ENCODE measurements at regions not wholly inside any gene's neighbourhood (a gene's known extent, or its start where the extent isn't known, plus 50 kb on each side); places are given as distances from the start of the nearest gene placed in this dataset.
"Not testable (repeated sequence)": the region's sequence is repeated elsewhere in the genome, so short reads cannot be mapped to it uniquely, and the experiment has no call there.

GRCh38 chr5:159581502-159582249 lies 251.4 kb upstream of the IL12B start:
- ATAC-seq (no peak), DNase-seq (no peak)
- Mint-ChIP-seq H3K36me3 (no peaks in the 10 kb centered on the region), H3K4me3 (no peak overlapping the region), H3K4me1 (no peaks in the 10 kb centered on the region), H3K27me3 (peaks cover 3% of the 10 kb centered on the region), H3K27ac (no peak overlapping the region), H3K9me3 (ENCODE audit: low read depth) (no peaks in the 10 kb centered on the region)
- CTCF ChIA-PET, result no interaction called here

GRCh38 chr5:159582756-159583541 lies 252.7 kb upstream of the IL12B start:
- CTCF ChIA-PET, result no interaction called here
- DNase-seq, result no peak
- Mint-ChIP-seq H3K27ac (no peak overlapping the region), H3K4me1 (no peaks in the 10 kb centered on the region), H3K9me3 (ENCODE audit: low read depth) (no peaks in the 10 kb centered on the region), H3K27me3 (peaks cover 3% of the 10 kb centered on the region), H3K4me3 (no peak overlapping the region), H3K36me3 (no peaks in the 10 kb centered on the region)
- ATAC-seq, result no peak

GRCh38 chr5:159586921-159587320 lies 256.6 kb upstream of the IL12B start:
- Mint-ChIP-seq H3K4me1 (no peaks in the 10 kb centered on the region), H3K36me3 (no peaks in the 10 kb centered on the region), H3K27me3 (peaks cover 3% of the 10 kb centered on the region), H3K4me3 (no peak overlapping the region), H3K9me3 (ENCODE audit: low read depth) (no peaks in the 10 kb centered on the region), H3K27ac (no peak overlapping the region)
- DNase-seq (no peak), ATAC-seq (no peak)
- CTCF ChIA-PET, result no interaction called here

GRCh38 chr5:159588941-159589340 lies 258.7 kb upstream of the IL12B start:
- Mint-ChIP-seq H3K4me1 (no peaks in the 10 kb centered on the region), H3K27ac (no peak overlapping the region), H3K4me3 (no peak overlapping the region), H3K27me3 (peaks cover 3% of the 10 kb centered on the region), H3K36me3 (no peaks in the 10 kb centered on the region), H3K9me3 (ENCODE audit: low read depth) (no peaks in the 10 kb centered on the region)
- no peak for DNase-seq
- CTCF ChIA-PET, result no interaction called here
- ATAC-seq, result no peak

- H3K27me3 Mint-ChIP-seq, result no peaks in the 10 kb centered on the region
- no peaks in the 10 kb centered on the region for H3K36me3 Mint-ChIP-seq
- H3K27ac Mint-ChIP-seq, result no peak overlapping the region
Observed at GRCh38 chr5:159593518-159594073, 263.3 kb upstream of the IL12B start.

GRCh38 chr5:159595561-159595960 lies 265.3 kb upstream of the IL12B start:
- H3K36me3 Mint-ChIP-seq; H3K4me1 Mint-ChIP-seq; H3K9me3 Mint-ChIP-seq (ENCODE audit: low read depth); H3K27ac Mint-ChIP-seq; H3K27me3 Mint-ChIP-seq; ATAC-seq; CTCF ChIA-PET; H3K4me3 Mint-ChIP-seq; DNase-seq: not testable (repeated sequence)

More at GRCh38 chr5:159593518-159594073, 263.3 kb upstream of the IL12B start:
- H3K9me3 Mint-ChIP-seq (ENCODE audit: low read depth), result peaks cover 9% of the 10 kb centered on the region
- CTCF ChIA-PET, result no interaction called here
- DNase-seq (no peak), ATAC-seq (no peak)
- no peak overlapping the region for H3K4me3 Mint-ChIP-seq
- H3K4me1 Mint-ChIP-seq, result no peaks in the 10 kb centered on the region

GRCh38 chr5:159601216-159601615 lies 270.9 kb upstream of the IL12B start:
- H3K9me3 Mint-ChIP-seq (ENCODE audit: low read depth), result peaks cover 7% of the 10 kb centered on the region
- no peaks in the 10 kb centered on the region for H3K27me3 Mint-ChIP-seq
- CTCF ChIA-PET, result no interaction called here
- no peaks in the 10 kb centered on the region for H3K4me1 Mint-ChIP-seq
- H3K4me3 Mint-ChIP-seq, result no peak overlapping the region
- ATAC-seq (no peak), DNase-seq (no peak)
- no peaks in the 10 kb centered on the region for H3K36me3 Mint-ChIP-seq
- H3K27ac Mint-ChIP-seq, result no peak overlapping the region

- no peaks in the 10 kb centered on the region for H3K27me3 Mint-ChIP-seq
- H3K27ac Mint-ChIP-seq, result no peak overlapping the region
- H3K4me1 Mint-ChIP-seq, result no peaks in the 10 kb centered on the region
- ATAC-seq (no peak), DNase-seq (no peak)
- no peak overlapping the region for H3K4me3 Mint-ChIP-seq
- CTCF ChIA-PET, result no interaction called here
- peaks cover 4% of the 10 kb centered on the region for H3K9me3 Mint-ChIP-seq (ENCODE audit: low read depth)
- H3K36me3 Mint-ChIP-seq, result no peaks in the 10 kb centered on the region
Observed at GRCh38 chr5:159602434-159602833, 272.1 kb upstream of the IL12B start.

- no peak for ATAC-seq
- CTCF ChIA-PET, result no interaction called here
- no peak for DNase-seq
- Mint-ChIP-seq H3K4me3 (no peak overlapping the region), H3K9me3 (ENCODE audit: low read depth) (peaks cover 3% of the 10 kb centered on the region), H3K27me3 (peaks cover 5% of the 10 kb centered on the region), H3K4me1 (no peaks in the 10 kb centered on the region), H3K27ac (no peak overlapping the region), H3K36me3 (no peaks in the 10 kb centered on the region)
Observed at GRCh38 chr5:159605585-159605984, 275.3 kb upstream of the IL12B start.

GRCh38 chr5:159609359-159609758 lies 279.1 kb upstream of the IL12B start:
- CTCF ChIA-PET, result no interaction called here
- no peak overlapping the region for H3K27ac Mint-ChIP-seq

GRCh38 chr5:159610966-159611579 lies 280.8 kb upstream of the IL12B start:
- H3K4me1 Mint-ChIP-seq, result no peaks in the 10 kb centered on the region
- no peaks in the 10 kb centered on the region for H3K36me3 Mint-ChIP-seq
- CTCF ChIA-PET, result no interaction called here
- H3K9me3 Mint-ChIP-seq (ENCODE audit: low read depth), result no peaks in the 10 kb centered on the region
- ATAC-seq (no peak), DNase-seq (no peak)
- H3K4me3 Mint-ChIP-seq, result no peak overlapping the region
- H3K27ac Mint-ChIP-seq, result no peak overlapping the region
- H3K27me3 Mint-ChIP-seq, result peaks cover 7% of the 10 kb centered on the region

More at GRCh38 chr5:159609359-159609758, 279.1 kb upstream of the IL12B start:
- H3K4me1 Mint-ChIP-seq, result no peaks in the 10 kb centered on the region
- H3K27me3 Mint-ChIP-seq, result peaks cover 7% of the 10 kb centered on the region
- ATAC-seq (no peak), DNase-seq (no peak)
- no peaks in the 10 kb centered on the region for H3K9me3 Mint-ChIP-seq (ENCODE audit: low read depth)
- H3K36me3 Mint-ChIP-seq, result no peaks in the 10 kb centered on the region
- H3K4me3 Mint-ChIP-seq, result no peak overlapping the region

- CTCF ChIA-PET, result no interaction called here
- DNase-seq, result no peak
- H3K36me3 Mint-ChIP-seq, result no peaks in the 10 kb centered on the region
- no peak overlapping the region for H3K4me3 Mint-ChIP-seq
- no peak for ATAC-seq
- H3K27ac Mint-ChIP-seq, result no peak overlapping the region
- peaks cover under 1% of the 10 kb centered on the region for H3K9me3 Mint-ChIP-seq (ENCODE audit: low read depth)
- H3K27me3 Mint-ChIP-seq, result peaks cover 2% of the 10 kb centered on the region
- H3K4me1 Mint-ChIP-seq, result no peaks in the 10 kb centered on the region
Observed at GRCh38 chr5:159616952-159617351, 286.7 kb upstream of the IL12B start.

GRCh38 chr5:159619826-159620225 lies 289.5 kb upstream of the IL12B start:
- Mint-ChIP-seq H3K4me3 (no peak overlapping the region), H3K27me3 (peaks cover 2% of the 10 kb centered on the region), H3K36me3 (no peaks in the 10 kb centered on the region), H3K4me1 (no peaks in the 10 kb centered on the region), H3K9me3 (ENCODE audit: low read depth) (peaks cover 5% of the 10 kb centered on the region), H3K27ac (no peak overlapping the region)
- ATAC-seq (no peak), DNase-seq (no peak)
- CTCF ChIA-PET, result no interaction called here
